ENCODE measurements at regions not wholly inside any gene's neighbourhood (a gene's known extent, or its start where the extent isn't known, plus 50 kb on each side); places are given as distances from the start of the nearest gene placed in this dataset.

GRCh38 chr6:84489598-84489997 lies 262.2 kb upstream of the CEP162 start:
- H3K9me3 ChIP-seq (ENCODE audit: control insufficient read depth in 2 of 2, insufficient read depth in 1 of 2, low read depth in 1 of 2, low read length in 1 of 2), result peaks cover 0 to 2% of the 10 kb centered on the region in 2 donors
- DNase-seq, result no peak
- WGBS, 3 donors, result 70 to 89% (median 84%) methylated on average over 1 of the region's 1 CpG
- H3K4me1 ChIP-seq (ENCODE audit: control insufficient read depth in 3 of 3, insufficient read depth in 2 of 3, low read depth in 1 of 3, low read length in 2 of 3), result no peaks in the 10 kb centered on the region
- no peak overlapping the region for H3K27ac ChIP-seq (ENCODE audit: low read depth in 1 of 3, low read length in 2 of 3)
- H3K4me3 ChIP-seq (ENCODE audit: low read depth in 1 of 3, low read length in 3 of 3), result no peak overlapping the region
- no peaks in the 10 kb centered on the region for H3K27me3 ChIP-seq (ENCODE audit: control insufficient read depth in 3 of 3, insufficient read depth in 3 of 3, low read length in 3 of 3)
- no peaks in the 10 kb centered on the region for H3K36me3 ChIP-seq (ENCODE audit: control insufficient read depth in 3 of 3, insufficient read depth in 2 of 3, low read depth in 1 of 3, low read length in 3 of 3)
- no peak for FAIRE-seq

GRCh38 chr6:84486526-84486925 lies 259.1 kb upstream of the CEP162 start:
- peaks cover 0 to 2% of the 10 kb centered on the region in 2 donors for H3K9me3 ChIP-seq (ENCODE audit: control insufficient read depth in 2 of 2, insufficient read depth in 1 of 2, low read depth in 1 of 2, low read length in 1 of 2)
- no peak for FAIRE-seq
- H3K4me3 ChIP-seq (ENCODE audit: low read depth in 1 of 3, low read length in 3 of 3), result no peak overlapping the region
- no peaks in the 10 kb centered on the region for H3K27me3 ChIP-seq (ENCODE audit: control insufficient read depth in 3 of 3, insufficient read depth in 3 of 3, low read length in 3 of 3)
- DNase-seq, result no peak
- no peak overlapping the region for H3K27ac ChIP-seq (ENCODE audit: low read depth in 1 of 3, low read length in 2 of 3)
- no peaks in the 10 kb centered on the region for H3K4me1 ChIP-seq (ENCODE audit: control insufficient read depth in 3 of 3, insufficient read depth in 2 of 3, low read depth in 1 of 3, low read length in 2 of 3)
- H3K36me3 ChIP-seq (ENCODE audit: control insufficient read depth in 3 of 3, insufficient read depth in 2 of 3, low read depth in 1 of 3, low read length in 3 of 3), result no peaks in the 10 kb centered on the region

- no peaks in the 10 kb centered on the region for H3K36me3 ChIP-seq (ENCODE audit: control insufficient read depth in 3 of 3, insufficient read depth in 2 of 3, low read depth in 1 of 3, low read length in 3 of 3)
- no peak overlapping the region for H3K27ac ChIP-seq (ENCODE audit: low read depth in 1 of 3, low read length in 2 of 3)
- no peaks in the 10 kb centered on the region for H3K4me1 ChIP-seq (ENCODE audit: control insufficient read depth in 3 of 3, insufficient read depth in 2 of 3, low read depth in 1 of 3, low read length in 2 of 3)
- no peaks in the 10 kb centered on the region for H3K9me3 ChIP-seq (ENCODE audit: control insufficient read depth in 2 of 2, insufficient read depth in 1 of 2, low read depth in 1 of 2, low read length in 1 of 2)
- FAIRE-seq (no peak), DNase-seq (no peak)
- no peak overlapping the region for H3K4me3 ChIP-seq (ENCODE audit: low read depth in 1 of 3, low read length in 3 of 3)
- H3K27me3 ChIP-seq (ENCODE audit: control insufficient read depth in 3 of 3, insufficient read depth in 3 of 3, low read length in 3 of 3), result no peaks in the 10 kb centered on the region
- 77 to 89% (median 84%) methylated on average over 1 of the region's 1 CpG for WGBS, 3 donors
Observed at GRCh38 chr6:84469144-84469543, 241.7 kb upstream of the CEP162 start.

GRCh38 chr6:84467296-84467695 lies 239.9 kb upstream of the CEP162 start:
- FAIRE-seq, result no peak

GRCh38 chr6:84466511-84466910 lies 239.1 kb upstream of the CEP162 start:
- DNase-seq (no peak), FAIRE-seq (no peak)
- Histone ChIP-seq H3K27me3 (ENCODE audit: control insufficient read depth in 3 of 3, insufficient read depth in 3 of 3, low read length in 3 of 3) (no peaks in the 10 kb centered on the region), H3K4me3 (ENCODE audit: low read depth in 1 of 3, low read length in 3 of 3) (no peak overlapping the region), H3K9me3 (ENCODE audit: control insufficient read depth in 2 of 2, insufficient read depth in 1 of 2, low read depth in 1 of 2, low read length in 1 of 2) (no peaks in the 10 kb centered on the region), H3K4me1 (ENCODE audit: control insufficient read depth in 3 of 3, insufficient read depth in 2 of 3, low read depth in 1 of 3, low read length in 2 of 3) (no peaks in the 10 kb centered on the region), H3K27ac (ENCODE audit: low read depth in 1 of 3, low read length in 2 of 3) (no peak overlapping the region), H3K36me3 (ENCODE audit: control insufficient read depth in 3 of 3, insufficient read depth in 2 of 3, low read depth in 1 of 3, low read length in 3 of 3) (no peaks in the 10 kb centered on the region)
- 15 to 42% (median 25%) methylated on average over 4 of the region's 4 CpGs for WGBS, 3 donors

More at GRCh38 chr6:84467296-84467695, 239.9 kb upstream of the CEP162 start:
- Histone ChIP-seq H3K4me1 (ENCODE audit: control insufficient read depth in 3 of 3, insufficient read depth in 2 of 3, low read depth in 1 of 3, low read length in 2 of 3) (no peaks in the 10 kb centered on the region), H3K27ac (ENCODE audit: low read depth in 1 of 3, low read length in 2 of 3) (no peak overlapping the region), H3K4me3 (ENCODE audit: low read depth in 1 of 3, low read length in 3 of 3) (no peak overlapping the region), H3K27me3 (ENCODE audit: control insufficient read depth in 3 of 3, insufficient read depth in 3 of 3, low read length in 3 of 3) (no peaks in the 10 kb centered on the region), H3K9me3 (ENCODE audit: control insufficient read depth in 2 of 2, insufficient read depth in 1 of 2, low read depth in 1 of 2, low read length in 1 of 2) (no peaks in the 10 kb centered on the region), H3K36me3 (ENCODE audit: control insufficient read depth in 3 of 3, insufficient read depth in 2 of 3, low read depth in 1 of 3, low read length in 3 of 3) (no peaks in the 10 kb centered on the region)
- no peak for DNase-seq

GRCh38 chr6:84464471-84464870 lies 237.0 kb upstream of the CEP162 start:
- 80 to 84% (median 81%) methylated on average over 2 of the region's 2 CpGs for WGBS, 3 donors
- Histone ChIP-seq H3K9me3 (ENCODE audit: control insufficient read depth in 2 of 2, insufficient read depth in 1 of 2, low read depth in 1 of 2, low read length in 1 of 2) (no peaks in the 10 kb centered on the region), H3K4me1 (ENCODE audit: control insufficient read depth in 3 of 3, insufficient read depth in 2 of 3, low read depth in 1 of 3, low read length in 2 of 3) (no peaks in the 10 kb centered on the region), H3K27me3 (ENCODE audit: control insufficient read depth in 3 of 3, insufficient read depth in 3 of 3, low read length in 3 of 3) (no peaks in the 10 kb centered on the region), H3K27ac (ENCODE audit: low read depth in 1 of 3, low read length in 2 of 3) (no peak overlapping the region), H3K4me3 (ENCODE audit: low read depth in 1 of 3, low read length in 3 of 3) (no peak overlapping the region), H3K36me3 (ENCODE audit: control insufficient read depth in 3 of 3, insufficient read depth in 2 of 3, low read depth in 1 of 3, low read length in 3 of 3) (no peaks in the 10 kb centered on the region)
- DNase-seq (no peak), FAIRE-seq (no peak)

- FAIRE-seq (no peak), DNase-seq (no peak)
- Histone ChIP-seq H3K27ac (ENCODE audit: low read depth in 1 of 3, low read length in 2 of 3) (no peak overlapping the region), H3K27me3 (ENCODE audit: control insufficient read depth in 3 of 3, insufficient read depth in 3 of 3, low read length in 3 of 3) (no peaks in the 10 kb centered on the region), H3K4me1 (ENCODE audit: control insufficient read depth in 3 of 3, insufficient read depth in 2 of 3, low read depth in 1 of 3, low read length in 2 of 3) (no peaks in the 10 kb centered on the region), H3K9me3 (ENCODE audit: control insufficient read depth in 2 of 2, insufficient read depth in 1 of 2, low read depth in 1 of 2, low read length in 1 of 2) (no peaks in the 10 kb centered on the region), H3K4me3 (ENCODE audit: low read depth in 1 of 3, low read length in 3 of 3) (no peak overlapping the region), H3K36me3 (ENCODE audit: control insufficient read depth in 3 of 3, insufficient read depth in 2 of 3, low read depth in 1 of 3, low read length in 3 of 3) (no peaks in the 10 kb centered on the region)
- 76 to 84% (median 81%) methylated on average over 1 of the region's 1 CpG for WGBS, 3 donors
Observed at GRCh38 chr6:84462698-84463097, 235.3 kb upstream of the CEP162 start.

- H3K27me3 ChIP-seq (ENCODE audit: control insufficient read depth in 3 of 3, insufficient read depth in 3 of 3, low read length in 3 of 3), result no peaks in the 10 kb centered on the region
- WGBS, 3 donors, result 79 to 82% (median 80%) methylated on average over 4 of the region's 4 CpGs
- FAIRE-seq, result no peak
- no peaks in the 10 kb centered on the region for H3K36me3 ChIP-seq (ENCODE audit: control insufficient read depth in 3 of 3, insufficient read depth in 2 of 3, low read depth in 1 of 3, low read length in 3 of 3)
- no peaks in the 10 kb centered on the region for H3K9me3 ChIP-seq (ENCODE audit: control insufficient read depth in 2 of 2, insufficient read depth in 1 of 2, low read depth in 1 of 2, low read length in 1 of 2)
- H3K4me3 ChIP-seq (ENCODE audit: low read depth in 1 of 3, low read length in 3 of 3), result no peak overlapping the region
- H3K4me1 ChIP-seq (ENCODE audit: control insufficient read depth in 3 of 3, insufficient read depth in 2 of 3, low read depth in 1 of 3, low read length in 2 of 3), result no peaks in the 10 kb centered on the region
- H3K27ac ChIP-seq (ENCODE audit: low read depth in 1 of 3, low read length in 2 of 3), result no peak overlapping the region
- no peak for DNase-seq
Observed at GRCh38 chr6:84461461-84461860, 234.0 kb upstream of the CEP162 start.

GRCh38 chr6:84460491-84460890 lies 233.0 kb upstream of the CEP162 start:
- Histone ChIP-seq H3K27me3 (ENCODE audit: control insufficient read depth in 3 of 3, insufficient read depth in 3 of 3, low read length in 3 of 3) (no peaks in the 10 kb centered on the region), H3K4me3 (ENCODE audit: low read depth in 1 of 3, low read length in 3 of 3) (no peak overlapping the region)
- no peak for FAIRE-seq

More at GRCh38 chr6:84460491-84460890, 233.0 kb upstream of the CEP162 start:
- no peaks in the 10 kb centered on the region for H3K9me3 ChIP-seq (ENCODE audit: control insufficient read depth in 2 of 2, insufficient read depth in 1 of 2, low read depth in 1 of 2, low read length in 1 of 2)
- no peak for DNase-seq
- no peaks in the 10 kb centered on the region for H3K36me3 ChIP-seq (ENCODE audit: control insufficient read depth in 3 of 3, insufficient read depth in 2 of 3, low read depth in 1 of 3, low read length in 3 of 3)
- H3K4me1 ChIP-seq (ENCODE audit: control insufficient read depth in 3 of 3, insufficient read depth in 2 of 3, low read depth in 1 of 3, low read length in 2 of 3), result no peaks in the 10 kb centered on the region
- no peak overlapping the region for H3K27ac ChIP-seq (ENCODE audit: low read depth in 1 of 3, low read length in 2 of 3)
